GM18502 (cell line): ENCODE measurements at regions not wholly inside any gene's neighbourhood (a gene's known extent, or its start where the extent isn't known, plus 50 kb on each side); places are given as distances from the start of the nearest gene placed in this dataset.
A peak's percentile ranks its signal among the peaks of the same experiment; 100 is the strongest.
"Not testable (repeated sequence)": the region's sequence is repeated elsewhere in the genome, so short reads cannot be mapped to it uniquely, and the experiment has no call there.

ENCODE experiments used
- ATAC-seq: cut with Tn5 transposase; IDR thresholded peaks from one replicate; pipeline ENCODE4 v1.9.1; 2021; ENCODE audit warnings: mild to moderate bottlenecking; ENCODE audit not compliant: unreplicated experiment, poor library complexity

GRCh38 chr14:22318951-22319350 is 270.1 kb downstream of the DAD1 start:
- no peak for ATAC-seq

DNA sequence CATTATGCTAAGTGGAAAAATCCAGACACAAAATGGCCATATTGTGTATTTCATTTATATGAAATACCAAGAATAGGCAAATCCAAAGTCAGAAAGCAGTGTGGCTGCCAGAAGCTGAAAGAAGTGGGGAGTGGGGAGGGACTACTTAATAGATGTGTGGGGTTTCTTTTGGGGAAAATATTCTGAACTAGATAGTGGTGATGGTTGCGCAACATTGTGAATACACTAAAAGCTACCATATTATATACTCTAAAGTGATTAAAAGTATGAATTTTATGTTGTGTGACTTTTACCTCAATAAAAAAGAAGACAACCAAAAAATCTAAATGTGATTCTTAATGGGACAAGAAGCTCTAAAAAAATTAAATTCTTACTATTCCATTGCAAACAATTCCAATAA is 272.6 kb downstream of the DAD1 start:
- ATAC-seq = no peak

GRCh38 chr14:22315336-22315735 is 273.7 kb downstream of the DAD1 start:
- no peak for ATAC-seq

DNA sequence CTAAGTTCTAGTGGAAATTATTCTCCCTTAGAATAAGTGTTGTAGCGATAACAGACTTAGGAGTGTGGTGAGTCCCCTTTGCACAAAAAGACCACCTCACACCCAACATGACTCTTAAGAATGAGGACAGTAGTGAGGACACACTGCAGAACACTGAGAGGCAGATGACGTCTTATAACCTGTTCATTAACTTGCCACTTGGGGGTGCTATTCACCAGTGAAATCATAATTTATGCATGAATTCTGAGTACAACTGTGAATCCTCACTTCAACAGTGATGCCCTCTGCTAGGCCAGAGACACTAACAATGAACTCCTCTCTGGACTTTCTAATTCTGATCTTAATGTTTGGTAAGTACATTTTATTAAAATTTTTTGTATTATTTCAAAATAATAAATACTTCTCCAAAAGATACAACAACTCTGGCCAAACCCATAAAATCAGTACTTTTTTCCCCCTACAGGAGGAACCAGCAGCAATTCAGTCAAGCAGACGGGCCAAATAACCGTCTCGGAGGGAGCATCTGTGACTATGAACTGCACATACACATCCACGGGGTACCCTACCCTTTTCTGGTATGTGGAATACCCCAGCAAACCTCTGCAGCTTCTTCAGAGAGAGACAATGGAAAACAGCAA is 274.7 kb downstream of the DAD1 start:
- ATAC-seq = peak; percentile 79

- ATAC-seq = no peak
These were observed 275.7 kb downstream of the DAD1 start for GRCh38 chr14:22313172-22313801.

DNA sequence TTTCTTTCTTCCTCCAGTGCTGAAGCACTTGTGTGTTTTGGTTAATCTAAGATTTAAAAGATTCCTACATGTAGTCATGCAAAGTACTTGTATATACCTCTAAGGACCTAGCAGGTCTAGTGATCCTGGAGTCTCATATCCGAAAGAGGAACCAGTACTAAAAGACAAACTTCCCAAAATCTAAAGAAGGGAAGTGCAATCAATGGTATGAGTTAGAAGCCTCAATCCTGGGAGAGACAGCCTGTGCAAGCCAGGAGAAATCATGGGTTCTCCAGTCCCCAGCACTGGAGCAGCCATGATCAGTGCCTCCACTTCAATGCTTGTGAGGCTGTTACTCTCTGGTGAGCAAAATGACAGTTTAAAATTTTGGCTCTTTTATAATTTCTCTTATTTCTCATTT is 277.4 kb downstream of the DAD1 start:
- ATAC-seq = no peak

- ATAC-seq = no peak
These were observed 283.4 kb downstream of the DAD1 start for GRCh38 chr14:22305607-22306006.

DNA sequence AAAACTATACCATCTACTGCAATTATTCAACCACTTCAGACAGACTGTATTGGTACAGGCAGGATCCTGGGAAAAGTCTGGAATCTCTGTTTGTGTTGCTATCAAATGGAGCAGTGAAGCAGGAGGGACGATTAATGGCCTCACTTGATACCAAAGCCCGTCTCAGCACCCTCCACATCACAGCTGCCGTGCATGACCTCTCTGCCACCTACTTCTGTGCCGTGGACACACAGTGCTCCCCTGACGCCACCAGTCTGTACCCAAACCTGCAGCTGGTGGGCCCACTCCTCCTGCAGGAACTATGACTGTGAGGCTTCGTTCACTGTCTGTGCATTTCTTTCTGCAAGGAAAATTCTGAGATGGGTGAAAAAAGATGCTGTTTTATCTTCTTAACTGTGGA is 284.7 kb downstream of the DAD1 start:
- ATAC-seq = no peak

DNA sequence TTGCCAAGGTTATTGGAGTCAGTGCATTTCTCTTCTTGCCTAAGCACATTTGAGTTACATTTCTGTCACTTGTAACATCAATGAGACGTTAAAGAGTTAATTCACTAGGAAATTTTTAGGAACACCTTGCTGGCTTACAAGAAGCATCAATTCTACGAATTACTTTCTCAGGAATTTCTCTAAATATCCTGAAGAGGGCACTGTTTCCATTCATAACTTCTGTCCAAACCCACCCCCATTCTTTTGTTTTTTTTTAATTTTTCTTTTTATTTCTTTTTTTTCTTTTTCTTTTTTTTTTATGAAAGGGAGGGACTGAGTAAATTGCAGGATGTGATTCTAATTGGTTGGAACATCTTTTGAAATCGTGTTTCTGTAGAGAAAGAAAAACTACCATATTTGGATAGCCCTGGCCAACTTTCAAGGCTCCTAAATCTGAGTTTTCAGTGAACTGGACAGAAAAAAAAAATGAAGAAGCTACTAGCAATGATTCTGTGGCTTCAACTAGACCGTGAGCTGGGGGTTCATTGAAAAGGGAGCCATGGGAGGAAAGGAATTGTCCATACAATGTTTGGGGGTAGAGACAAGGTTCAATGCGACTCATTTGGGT is 285.3 kb downstream of the DAD1 start:
- no peak for ATAC-seq

GRCh38 chr14:22300646-22301045 is 288.4 kb downstream of the DAD1 start:
- ATAC-seq = no peak

GRCh38 chr14:22297376-22297775 is 291.6 kb downstream of the DAD1 start:
- no peak for ATAC-seq

DNA sequence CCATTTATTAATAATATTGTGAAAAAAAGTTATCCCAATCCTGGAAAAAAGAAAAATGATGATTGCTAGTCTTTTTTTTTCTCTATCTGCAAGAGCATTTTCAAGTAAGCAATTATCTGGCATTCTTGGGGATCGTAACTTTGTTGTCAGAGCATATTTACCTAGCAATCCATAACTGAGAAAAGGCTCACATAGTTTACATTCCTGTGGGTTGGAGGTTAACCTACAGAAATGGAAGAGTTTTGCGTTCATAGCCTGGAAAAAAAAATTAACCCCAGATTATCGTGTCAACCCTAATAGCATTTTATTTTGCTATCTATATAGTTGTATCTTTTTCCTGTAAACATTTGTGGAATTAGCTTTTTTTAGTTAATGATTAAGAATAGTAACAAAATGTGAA is 292.3 kb downstream of the DAD1 start:
- ATAC-seq = no peak

DNA sequence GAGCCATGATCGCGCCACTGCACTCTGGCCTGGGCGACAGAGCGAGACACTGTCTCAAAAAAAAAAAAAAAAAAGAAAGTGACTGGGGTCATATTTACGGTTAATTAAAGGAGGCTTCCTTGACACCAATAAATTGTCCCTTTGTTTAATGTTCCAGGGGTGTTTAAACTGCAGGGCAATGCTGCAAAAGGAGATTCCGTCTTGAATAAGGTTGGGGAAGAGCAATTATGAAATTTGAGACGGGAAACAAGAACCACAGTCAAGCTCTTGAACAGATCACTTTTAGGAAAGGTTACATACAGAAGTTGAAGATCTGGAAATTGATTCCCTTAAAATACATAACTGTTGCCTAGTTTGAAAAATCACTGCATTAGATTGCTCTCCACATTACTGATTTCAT is 292.9 kb downstream of the DAD1 start:
- no peak for ATAC-seq

- no peak for ATAC-seq
These were observed 297.6 kb downstream of the DAD1 start for GRCh38 chr14:22291406-22291805.

DNA sequence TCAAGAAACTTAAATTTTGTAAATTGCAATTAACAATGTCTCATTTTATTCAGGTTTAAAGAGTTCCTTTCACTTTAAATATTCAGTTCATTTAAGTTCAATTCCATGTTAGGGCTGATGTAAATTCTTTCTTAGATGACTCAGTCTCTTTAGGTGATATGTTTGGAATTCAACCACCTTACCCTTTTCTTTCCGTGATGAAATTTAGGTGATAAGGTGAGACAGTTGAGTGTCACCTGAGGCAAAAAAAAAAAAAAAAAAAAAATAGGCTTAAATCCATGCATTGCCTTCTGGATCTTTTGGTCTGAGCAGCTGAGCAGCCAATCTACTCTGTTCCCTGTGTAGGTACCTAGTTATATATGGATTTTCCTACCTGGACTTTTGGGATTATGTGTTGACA is 299.5 kb downstream of the DAD1 start:
- ATAC-seq = no peak

- no peak for ATAC-seq
These were observed 303.0 kb downstream of the DAD1 start for GRCh38 chr14:22285991-22286390.

DNA sequence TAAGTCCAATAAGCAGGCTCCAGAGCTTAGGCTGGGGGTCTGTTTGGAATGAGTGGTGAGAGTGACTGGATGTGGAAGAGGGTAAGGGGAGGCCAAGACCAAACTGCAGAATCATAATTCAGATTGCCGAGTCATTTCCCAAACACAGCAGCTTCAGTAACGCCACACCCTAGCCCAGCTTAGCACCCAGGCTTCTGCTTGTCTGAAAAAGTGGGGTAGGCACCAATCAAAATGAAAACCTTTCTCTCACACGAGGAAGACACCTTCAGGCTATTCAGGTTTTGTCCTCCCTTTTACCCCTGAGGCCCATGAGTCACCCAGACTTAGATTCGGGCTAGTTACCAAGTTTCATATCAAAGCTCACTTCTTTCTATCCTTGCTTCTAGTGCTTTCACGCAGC is 306.1 kb downstream of the DAD1 start:
- ATAC-seq = no peak

DNA sequence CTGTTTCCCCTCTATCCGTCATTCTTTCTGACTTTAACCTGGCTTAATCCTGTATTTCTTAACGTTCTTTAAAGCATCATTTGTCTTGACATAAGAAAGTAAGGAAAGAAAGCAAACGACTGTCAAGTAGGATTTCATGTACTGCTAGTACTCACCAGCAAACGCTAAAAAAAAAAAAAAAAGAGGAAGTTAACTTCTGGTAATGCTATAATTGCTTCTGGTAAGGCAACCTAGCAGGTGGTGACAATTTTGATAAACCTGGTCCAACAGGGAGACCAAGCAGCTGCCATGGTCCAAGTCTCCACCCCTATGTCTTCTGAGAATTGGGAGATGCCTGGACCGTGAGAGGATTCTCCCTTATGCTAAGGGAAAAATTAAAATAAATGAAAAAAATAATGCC is 306.6 kb downstream of the DAD1 start:
- ATAC-seq = no peak

GRCh38 chr14:22281447-22281874 is 307.6 kb downstream of the DAD1 start:
- not testable (repeated sequence) for ATAC-seq

DNA sequence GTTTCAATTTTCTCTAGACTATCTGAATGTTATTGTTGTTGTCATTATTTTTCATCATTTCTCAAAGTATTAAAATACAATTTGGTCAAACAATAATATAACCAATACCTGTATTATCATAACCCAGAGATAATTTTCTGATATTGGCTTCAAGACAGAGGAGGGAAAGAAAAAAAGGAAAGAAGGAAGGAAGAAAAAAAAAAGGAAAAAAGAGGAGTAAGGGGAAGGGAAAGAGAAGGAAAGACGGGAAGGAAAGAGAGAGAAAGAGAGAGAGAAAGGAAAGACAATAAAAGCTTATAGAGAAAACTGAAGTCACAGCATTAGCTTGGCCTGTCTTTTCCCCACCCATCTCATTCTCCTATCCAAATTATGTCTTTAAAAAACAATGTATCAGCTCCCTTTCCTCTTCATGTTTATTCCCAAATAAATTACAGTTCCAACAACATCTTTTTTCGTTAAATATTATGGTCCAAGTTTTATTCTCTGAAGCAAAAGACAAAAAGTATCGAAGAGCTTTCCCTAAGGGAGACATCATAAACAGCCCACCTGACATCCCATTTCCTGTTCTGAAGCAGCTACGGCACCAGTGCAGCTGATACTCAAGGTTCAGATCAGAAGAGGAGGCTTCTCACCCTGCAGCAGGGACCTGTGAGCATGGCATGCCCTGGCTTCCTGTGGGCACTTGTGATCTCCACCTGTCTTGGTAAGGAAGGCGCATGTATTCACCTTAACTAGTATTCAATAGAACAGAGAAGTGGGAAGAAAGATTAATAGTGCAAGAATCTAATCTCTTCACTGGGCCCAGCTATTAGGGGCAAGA is 308.3 kb downstream of the DAD1 start:
- ATAC-seq = no peak
